Osteocyte (in vitro differentiated cells): ENCODE measurements at regions not wholly inside any gene's neighbourhood (a gene's known extent, or its start where the extent isn't known, plus 50 kb on each side); places are given as distances from the start of the nearest gene placed in this dataset.

Source experiments
- DNase-seq: peaks from one replicate; pipeline ENCODE4 v3.0.0; 2021; ENCODE audit warnings: mixed read lengths; ENCODE audit not compliant: unreplicated experiment; ENCODE audit errors: extremely low spot score
- H3K27ac Mint-ChIP-seq: one replicate; pipeline ENCODE4 v1.8.0; 2021; ENCODE audit warnings: mild to moderate bottlenecking, mixed read lengths; ENCODE audit not compliant: unreplicated experiment
- H3K27me3 Mint-ChIP-seq: one replicate; pipeline ENCODE4 v1.8.0; 2021; ENCODE audit warnings: mixed read lengths; ENCODE audit not compliant: unreplicated experiment
- H3K36me3 Mint-ChIP-seq: one replicate; pipeline ENCODE4 v1.8.0; 2021; ENCODE audit warnings: mixed read lengths; ENCODE audit not compliant: unreplicated experiment
- H3K4me1 Mint-ChIP-seq: one replicate; pipeline ENCODE4 v1.8.0; 2021; ENCODE audit warnings: mixed read lengths; ENCODE audit not compliant: unreplicated experiment
- H3K4me3 Mint-ChIP-seq: one replicate; pipeline ENCODE4 v1.8.0; 2021; ENCODE audit warnings: mild to moderate bottlenecking, moderate library complexity, mixed read lengths; ENCODE audit not compliant: unreplicated experiment
- H3K9me3 Mint-ChIP-seq: one replicate; pipeline ENCODE4 v1.8.0; 2021; ENCODE audit warnings: mixed read lengths; ENCODE audit not compliant: unreplicated experiment
- TF ChIP-seq, protein P1 (sequence below): fragments of 200-600 bp; sonication (generic); IDR thresholded peaks from 2 replicates; pipeline ENCODE4 v1.5.0; 2021; ENCODE audit warnings: antibody characterized with exemption, mild to moderate bottlenecking, moderate library complexity

DNA sequence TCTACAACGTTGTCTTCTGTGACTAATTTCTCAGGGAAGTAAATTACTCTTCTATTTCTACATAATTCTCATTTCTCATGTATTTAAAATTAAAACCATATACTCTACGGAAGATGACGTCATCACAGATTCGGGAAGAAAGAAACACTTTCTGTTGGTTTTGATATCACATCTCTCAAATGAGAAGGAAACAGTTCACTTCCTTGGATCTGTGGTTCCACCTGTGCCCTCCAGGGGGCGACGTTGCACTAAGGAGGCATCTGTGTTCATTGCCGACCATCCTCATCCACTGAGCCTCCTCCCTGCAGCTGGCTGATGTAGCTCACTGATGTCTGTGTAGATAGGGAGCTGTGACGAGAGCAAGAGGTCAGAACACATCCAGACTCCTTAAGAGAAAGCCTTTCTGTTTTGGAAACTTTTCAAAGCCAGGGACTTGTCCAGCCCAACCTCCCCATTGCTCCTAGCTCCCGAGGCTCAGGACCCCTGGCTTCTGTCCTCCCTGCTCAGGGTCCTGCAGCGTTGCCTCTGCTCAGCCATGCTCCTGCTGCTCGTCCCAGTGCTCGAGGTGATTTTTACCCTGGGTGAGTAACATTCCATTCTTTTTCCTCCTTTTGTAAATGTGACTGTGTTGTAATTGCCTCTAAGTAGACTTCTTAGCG, 172.7 kb upstream of the OR4E1 start:
- no peaks in the 10 kb centered on the region for H3K36me3 Mint-ChIP-seq
- H3K4me3 Mint-ChIP-seq: no peak overlapping the region
- no peak for DNase-seq
- TF ChIP-seq, protein P1, sequence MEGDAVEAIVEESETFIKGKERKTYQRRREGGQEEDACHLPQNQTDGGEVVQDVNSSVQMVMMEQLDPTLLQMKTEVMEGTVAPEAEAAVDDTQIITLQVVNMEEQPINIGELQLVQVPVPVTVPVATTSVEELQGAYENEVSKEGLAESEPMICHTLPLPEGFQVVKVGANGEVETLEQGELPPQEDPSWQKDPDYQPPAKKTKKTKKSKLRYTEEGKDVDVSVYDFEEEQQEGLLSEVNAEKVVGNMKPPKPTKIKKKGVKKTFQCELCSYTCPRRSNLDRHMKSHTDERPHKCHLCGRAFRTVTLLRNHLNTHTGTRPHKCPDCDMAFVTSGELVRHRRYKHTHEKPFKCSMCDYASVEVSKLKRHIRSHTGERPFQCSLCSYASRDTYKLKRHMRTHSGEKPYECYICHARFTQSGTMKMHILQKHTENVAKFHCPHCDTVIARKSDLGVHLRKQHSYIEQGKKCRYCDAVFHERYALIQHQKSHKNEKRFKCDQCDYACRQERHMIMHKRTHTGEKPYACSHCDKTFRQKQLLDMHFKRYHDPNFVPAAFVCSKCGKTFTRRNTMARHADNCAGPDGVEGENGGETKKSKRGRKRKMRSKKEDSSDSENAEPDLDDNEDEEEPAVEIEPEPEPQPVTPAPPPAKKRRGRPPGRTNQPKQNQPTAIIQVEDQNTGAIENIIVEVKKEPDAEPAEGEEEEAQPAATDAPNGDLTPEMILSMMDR: peak; percentile 53
- peaks cover 20% of the 10 kb centered on the region for H3K27me3 Mint-ChIP-seq
- H3K27ac Mint-ChIP-seq: no peak overlapping the region
- no peaks in the 10 kb centered on the region for H3K9me3 Mint-ChIP-seq
- no peaks in the 10 kb centered on the region for H3K4me1 Mint-ChIP-seq

DNA sequence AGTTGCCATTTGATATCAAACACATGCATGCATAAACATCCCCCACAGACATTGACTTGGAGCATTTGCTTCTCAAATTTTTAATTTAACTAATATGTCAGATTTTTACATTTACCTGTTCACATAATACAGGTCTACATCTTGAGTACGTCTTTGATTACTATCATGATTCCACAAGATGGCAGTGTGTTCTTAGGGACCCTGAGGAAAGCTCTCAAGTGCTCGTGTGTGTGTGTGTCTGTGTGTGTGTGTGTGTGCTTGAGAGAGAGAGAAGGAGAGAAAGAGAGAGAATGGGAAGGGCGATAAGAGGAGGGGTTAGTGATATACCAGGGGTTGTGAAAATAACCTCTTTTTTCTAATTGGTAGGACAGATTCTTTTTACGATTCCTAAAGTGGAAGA, 167.1 kb upstream of the OR4E1 start:
- H3K9me3 Mint-ChIP-seq: no peaks in the 10 kb centered on the region
- DNase-seq: no peak
- peaks cover 10% of the 10 kb centered on the region for H3K27me3 Mint-ChIP-seq
- no peaks in the 10 kb centered on the region for H3K36me3 Mint-ChIP-seq
- no peaks in the 10 kb centered on the region for H3K4me1 Mint-ChIP-seq
- TF ChIP-seq, protein P1: no peak
- no peak overlapping the region for H3K27ac Mint-ChIP-seq
- H3K4me3 Mint-ChIP-seq: no peak overlapping the region

DNA sequence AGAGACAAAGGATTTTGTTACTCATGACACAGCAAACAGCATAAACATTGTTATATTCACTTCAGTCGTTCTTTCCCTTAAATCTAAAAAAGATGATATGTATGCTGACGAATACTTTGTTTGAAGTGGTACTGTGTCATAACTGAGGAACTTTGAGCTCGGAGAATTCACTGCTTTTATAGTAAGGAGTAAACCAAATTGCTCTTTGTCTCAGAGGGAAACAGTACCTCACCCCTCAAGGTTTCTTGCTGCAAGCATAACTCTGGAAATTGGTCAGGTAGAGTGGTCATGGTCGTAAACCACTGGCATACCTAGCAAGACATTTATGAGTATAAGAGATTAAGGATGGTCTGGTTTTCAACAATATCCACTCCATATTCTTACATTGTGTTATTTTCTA, 160.2 kb upstream of the OR4E1 start:
- Mint-ChIP-seq H3K4me1 (no peaks in the 10 kb centered on the region), H3K27ac (no peak overlapping the region), H3K27me3 (peaks cover 13% of the 10 kb centered on the region), H3K9me3 (no peaks in the 10 kb centered on the region), H3K36me3 (no peaks in the 10 kb centered on the region), H3K4me3 (no peak overlapping the region)
- TF ChIP-seq, protein P1: no peak
- DNase-seq: no peak

DNA sequence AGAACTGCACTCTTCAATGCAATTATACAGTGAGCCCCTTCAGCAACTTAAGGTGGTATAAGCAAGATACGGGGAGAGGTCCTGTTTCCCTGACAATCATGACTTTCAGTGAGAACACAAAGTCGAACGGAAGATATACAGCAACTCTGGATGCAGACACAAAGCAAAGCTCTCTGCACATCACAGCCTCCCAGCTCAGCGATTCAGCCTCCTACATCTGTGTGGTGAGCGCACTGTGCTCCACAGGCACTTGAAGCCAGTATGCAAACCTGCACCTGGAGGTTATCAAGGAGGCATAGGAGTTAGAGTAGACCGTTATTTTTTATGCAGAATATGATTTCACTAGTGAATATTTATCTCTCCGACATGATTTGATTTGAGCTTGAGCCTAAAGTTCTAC, 152.2 kb upstream of the OR4E1 start:
- H3K4me3 Mint-ChIP-seq: no peak overlapping the region
- H3K27me3 Mint-ChIP-seq: peaks cover 20% of the 10 kb centered on the region
- H3K9me3 Mint-ChIP-seq: no peaks in the 10 kb centered on the region
- no peaks in the 10 kb centered on the region for H3K36me3 Mint-ChIP-seq
- TF ChIP-seq, protein P1: no peak
- no peak for DNase-seq
- H3K4me1 Mint-ChIP-seq: no peaks in the 10 kb centered on the region
- no peak overlapping the region for H3K27ac Mint-ChIP-seq

DNA sequence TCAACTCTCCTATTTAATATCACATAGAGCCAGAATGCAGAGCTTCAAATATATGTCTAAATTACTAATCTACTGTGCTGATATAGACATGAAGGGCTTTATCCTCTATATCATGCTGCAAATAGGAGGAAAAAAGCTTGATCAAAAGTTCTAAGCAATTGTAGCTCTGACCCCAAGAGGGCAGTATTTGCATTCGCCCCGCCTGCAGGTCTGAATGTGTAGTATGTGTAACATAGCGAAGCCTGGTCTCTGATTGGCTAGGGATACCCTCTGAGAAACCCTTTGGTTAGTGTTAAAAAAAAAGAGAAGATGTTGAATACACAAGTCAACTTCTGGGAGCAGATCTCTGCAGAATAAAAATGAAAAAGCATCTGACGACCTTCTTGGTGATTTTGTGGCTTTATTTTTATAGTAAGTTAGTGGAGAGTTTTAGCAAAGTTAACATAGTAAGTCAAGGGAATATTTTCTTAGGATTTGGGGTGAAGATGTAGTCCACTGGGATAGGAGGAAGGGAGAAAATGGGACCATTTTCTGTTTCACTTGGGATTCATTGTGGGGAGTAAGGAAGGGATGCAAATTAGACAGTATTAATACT, 151.6 kb upstream of the OR4E1 start:
- no peak for DNase-seq
- H3K27ac Mint-ChIP-seq: no peak overlapping the region
- H3K4me3 Mint-ChIP-seq: no peak overlapping the region
- TF ChIP-seq, protein P1: peak; percentile 34
- no peaks in the 10 kb centered on the region for H3K9me3 Mint-ChIP-seq
- H3K4me1 Mint-ChIP-seq: peaks cover under 1% of the 10 kb centered on the region
- H3K27me3 Mint-ChIP-seq: peaks cover 20% of the 10 kb centered on the region
- H3K36me3 Mint-ChIP-seq: no peaks in the 10 kb centered on the region
